ENCODE measurements at regions not wholly inside any gene's neighbourhood (a gene's known extent, or its start where the extent isn't known, plus 50 kb on each side); places are given as distances from the start of the nearest gene placed in this dataset.

GRCh38 chr13:111611651-111612050, 291.2 kb downstream of the TEX29 start:
- TF ChIP-seq CTCF (IDR thresholded peaks at IDR 0.05): no peak
- no peak for TF ChIP-seq POLR2A (IDR thresholded peaks at IDR 0.05)
